B cell (primary cell): ENCODE measurements at regions not wholly inside any gene's neighbourhood (a gene's known extent, or its start where the extent isn't known, plus 50 kb on each side); places are given as distances from the start of the nearest gene placed in this dataset.

Experiments used
- ATAC-seq: fragments of 200-7000 bp; cut with Tn5 transposase; one replicate; pipeline ENCODE4 v1.10.0; 2021; ENCODE audit warnings: low read depth, mild to moderate bottlenecking, moderate number of reproducible peaks, moderate library complexity
- CTCF ChIA-PET: fragments of 350-600 bp; sonication (Branson Sonifier 250); formaldehyde crosslinking; loops from one replicate; lab custom pipeline; 2021; ENCODE audit warnings: antibody characterized with exemption, inconsistent platforms; lab: Charles Lee
- POLR2A ChIA-PET: fragments of 350-600 bp; sonication (Branson Sonifier 250); formaldehyde crosslinking; loops from one replicate; lab custom pipeline; 2021; ENCODE audit warnings: antibody characterized with exemption; lab: Charles Lee
- DNase-seq: peaks from one replicate; pipeline ENCODE4 v3.0.0; 2013
- H2AFZ ChIP-seq: 2 replicates; pipeline ENCODE4 v1.6.1; 2012; ENCODE audit warnings: mild to moderate bottlenecking, low read depth, low read length; ENCODE audit not compliant: insufficient read depth, poor library complexity, severe bottlenecking
- H3K27ac ChIP-seq, 2 donors: 1 replicate in 1 of 2; 2 replicates in 1 of 2; pipeline ENCODE4 v1.5.1; 2012 to 2013; ENCODE audit warnings: low read length in 2 of 2, mild to moderate bottlenecking in 2 of 2, moderate library complexity in 1 of 2
- H3K27me3 ChIP-seq, 4 experiments: fragments of 200-600 bp in 1 of 4; sonication (generic) in 1 of 4; replicated peaks in 1 of 4; 1 replicate in 2 of 4; 2 replicates in 2 of 4; pipeline versions ENCODE4 v1.6.1 to v1.7.0; 2013 to 2016; ENCODE audit warnings: low read length in 3 of 4, mild to moderate bottlenecking in 2 of 4, mixed read lengths in 1 of 4, moderate library complexity in 1 of 4; ENCODE audit not compliant: insufficient read depth in 4 of 4, control insufficient read depth in 3 of 4; ENCODE audit errors: control extremely low read depth in 1 of 4
- H3K36me3 ChIP-seq, 2 experiments: replicated peaks in 1 of 2; 1 replicate in 1 of 2; 2 replicates in 1 of 2; pipeline versions ENCODE4 v1.6.1 to v1.7.1; 2013; ENCODE audit warnings: low read length in 1 of 2; ENCODE audit not compliant: insufficient read depth in 2 of 2, control insufficient read depth in 1 of 2; ENCODE audit errors: control extremely low read depth in 1 of 2, extremely low read depth in 1 of 2
- H3K4me1 ChIP-seq, 2 donors: fragments of 200-600 bp in 1 of 2; sonication (generic) in 1 of 2; 1 replicate in 1 of 2; 2 replicates in 1 of 2; pipeline versions ENCODE4 v1.5.1 to v1.6.1; 2013 to 2017; ENCODE audit warnings: low read length in 2 of 2; ENCODE audit not compliant: control insufficient read depth in 2 of 2, insufficient read depth in 2 of 2
- H3K4me2 ChIP-seq: replicated peaks from 2 replicates; pipeline ENCODE3; 2012; ENCODE audit warnings: mild to moderate bottlenecking, low read depth, low read length; ENCODE audit not compliant: poor library complexity, severe bottlenecking
- H3K4me3 ChIP-seq, 5 experiments: fragments of 200-600 bp in 1 of 5; sonication (generic) in 1 of 5; 1 replicate in 3 of 5; 2 replicates in 2 of 5; pipeline versions ENCODE4 v1.5.1 to v1.7.0; 2011 to 2016; ENCODE audit warnings: low read length in 4 of 5, mild to moderate bottlenecking in 4 of 5, low read depth in 2 of 5, control low read depth in 1 of 5, moderate library complexity in 1 of 5; ENCODE audit not compliant: insufficient read depth in 1 of 5; ENCODE audit errors: control extremely low read depth in 1 of 5, extremely low read depth in 1 of 5
- H3K79me2 ChIP-seq: fragments of 200-600 bp; sonication (generic); one replicate; pipeline ENCODE4 v1.6.0; 2016; ENCODE audit warnings: low read length; ENCODE audit not compliant: control insufficient read depth, insufficient read depth
- H3K9ac ChIP-seq: fragments of 200-600 bp; sonication (generic); 2 replicates; pipeline ENCODE4 v1.6.1; 2017; ENCODE audit warnings: mild to moderate bottlenecking, low read length, moderate library complexity
- H3K9me3 ChIP-seq, 3 donors: one replicate each; pipeline versions ENCODE4 v1.6.1 to v1.7.1; 2013; ENCODE audit warnings: low read length in 2 of 3; ENCODE audit not compliant: control insufficient read depth in 2 of 3, insufficient read depth in 1 of 3; ENCODE audit errors: control extremely low read depth in 1 of 3
- H4K20me1 ChIP-seq: 2 replicates; pipeline ENCODE4 v1.6.0; 2012; ENCODE audit warnings: mild to moderate bottlenecking, low read length; ENCODE audit not compliant: insufficient read depth, control insufficient read depth, poor library complexity, severe bottlenecking
- H3K27ac Mint-ChIP-seq: one replicate; pipeline ENCODE4 v1.8.0; 2021; ENCODE audit warnings: mixed read lengths
- H3K27me3 Mint-ChIP-seq: one replicate; pipeline ENCODE4 v1.8.0; 2021; ENCODE audit warnings: mixed read lengths
- H3K4me1 Mint-ChIP-seq: one replicate; pipeline ENCODE4 v1.8.0; 2021; ENCODE audit warnings: mixed read lengths
- H3K4me3 Mint-ChIP-seq: one replicate; pipeline ENCODE4 v1.8.0; 2021; ENCODE audit warnings: mixed read lengths
- H3K9me3 Mint-ChIP-seq: one replicate; pipeline ENCODE4 v1.8.0; 2022; ENCODE audit warnings: mixed read lengths; ENCODE audit not compliant: insufficient read depth
- CTCF ChIP-seq: fragments of 200-600 bp; IDR thresholded peaks from one replicate; pipeline ENCODE4 v1.8.0; 2022; ENCODE audit warnings: antibody characterized with exemption, mild to moderate bottlenecking
- EZH2 ChIP-seq: IDR thresholded peaks from 2 replicates; pipeline ENCODE4 v1.6.1; 2012; ENCODE audit warnings: borderline replicate concordance, low read depth, mild to moderate bottlenecking, moderate library complexity, low read length; ENCODE audit not compliant: insufficient read depth, poor library complexity, severe bottlenecking
- WGBS: methylation state at CpG from one replicate; pipeline ENCODE4 v1.1.5; 2013; ENCODE audit warnings: missing lambda C conversion rate; ENCODE audit not compliant: insufficient coverage; 5-methylcytosine and 5-hydroxymethylcytosine counted together
- intact Hi-C: fragments of 100-400 bp; cut with micrococcal nuclease; formaldehyde crosslinking; loops from one replicate; pipeline ENCODE4 v1.10.0; 2022

DNA sequence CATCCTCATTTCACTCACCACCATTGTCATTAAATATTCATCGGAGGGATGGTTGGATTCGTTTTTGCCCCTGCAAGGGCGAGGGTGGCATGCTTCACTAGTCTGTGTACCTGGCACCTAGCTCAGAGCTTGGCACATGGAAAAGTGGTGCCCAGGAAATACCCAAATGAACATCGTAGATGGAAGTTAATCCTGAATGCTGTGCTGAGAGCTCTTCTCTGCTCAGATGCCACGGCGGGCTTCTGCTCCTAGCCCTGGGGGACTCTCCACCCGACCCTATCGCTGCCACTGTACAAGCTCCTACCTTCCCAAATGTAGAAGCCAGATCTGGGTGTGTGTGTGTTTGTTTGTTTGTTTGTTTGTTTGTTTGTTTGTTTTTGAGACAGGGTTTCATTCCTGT lies 113.0 kb upstream of the ZNF507 start:
- Histone ChIP-seq H3K36me3 (no peaks in the 10 kb centered on the region), H3K9me3 (peaks cover 0 to 4% (median 0%) of the 10 kb centered on the region in 3 donors), H3K27me3 (no peaks in the 10 kb centered on the region), H2AFZ (no peak overlapping the region), H3K27ac (no peak overlapping the region), H3K9ac (no peak overlapping the region), H3K79me2 (no peaks in the 10 kb centered on the region), H3K4me2 (no peak overlapping the region), H3K4me1 (no peaks in the 10 kb centered on the region), H3K4me3 (no peak overlapping the region), H4K20me1 (no peaks in the 10 kb centered on the region)
- Mint-ChIP-seq H3K9me3 (no peaks in the 10 kb centered on the region), H3K27ac (no peak overlapping the region), H3K4me3 (no peak overlapping the region), H3K27me3 (no peaks in the 10 kb centered on the region), H3K4me1 (no peaks in the 10 kb centered on the region)
- POLR2A ChIA-PET = no interaction called here
- DNase-seq = no peak
- intact Hi-C loops = no loop called here
- ATAC-seq = no peak
- CTCF ChIA-PET = interaction anchor here (1.5 kb wide), 1 partner anchor 9 kb away, joined by 3 read pairs; no protein-coding TSS in a partner anchor
- 82% methylated on average over 3 of the region's 8 CpGs for WGBS
- TF ChIP-seq EZH2 (no peak), CTCF (no peak)

DNA sequence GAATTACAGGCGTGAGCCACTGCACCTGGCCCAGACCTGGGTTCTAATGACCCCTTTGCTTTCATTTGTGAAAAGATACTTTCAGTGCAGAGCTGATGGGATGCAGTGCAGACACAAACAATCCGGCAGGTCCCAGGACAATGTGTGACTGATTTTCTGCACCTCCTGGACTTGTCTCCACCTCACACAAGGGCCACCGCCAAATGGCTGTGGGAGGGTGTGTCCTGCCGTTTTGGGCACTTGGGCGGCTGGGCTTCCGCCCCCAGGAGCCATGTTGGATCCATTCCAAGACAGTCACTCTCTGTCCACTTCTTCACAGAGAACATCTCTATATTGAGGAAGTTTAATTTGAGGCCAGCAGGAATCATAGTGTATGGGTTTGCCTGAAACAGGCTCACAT lies 112.3 kb upstream of the ZNF507 start:
- no peak overlapping the region for H2AFZ ChIP-seq
- H3K79me2 ChIP-seq = no peaks in the 10 kb centered on the region
- WGBS = 94% methylated on average over 2 of the region's 6 CpGs
- H3K9ac ChIP-seq = no peak overlapping the region
- Mint-ChIP-seq H3K27me3 (no peaks in the 10 kb centered on the region), H3K4me1 (no peaks in the 10 kb centered on the region), H3K27ac (no peak overlapping the region), H3K9me3 (no peaks in the 10 kb centered on the region), H3K4me3 (no peak overlapping the region)
- no peaks in the 10 kb centered on the region for H3K36me3 ChIP-seq
- intact Hi-C loops = no loop called here
- ChIA-PET POLR2A (no interaction called here), CTCF (interaction anchor here (1.5 kb wide), 1 partner anchor 10 kb away, joined by 3 read pairs; no protein-coding TSS in a partner anchor)
- no peak for ATAC-seq
- H3K4me1 ChIP-seq = no peaks in the 10 kb centered on the region
- DNase-seq = no peak
- TF ChIP-seq EZH2 (no peak), CTCF (no peak)
- no peak overlapping the region for H3K4me2 ChIP-seq
- no peaks in the 10 kb centered on the region for H3K9me3 ChIP-seq
- no peak overlapping the region for H3K4me3 ChIP-seq
- no peaks in the 10 kb centered on the region for H4K20me1 ChIP-seq
- no peaks in the 10 kb centered on the region for H3K27me3 ChIP-seq
- no peak overlapping the region for H3K27ac ChIP-seq
